ENCODE measurements at regions not wholly inside any gene's neighbourhood (a gene's known extent, or its start where the extent isn't known, plus 50 kb on each side); places are given as distances from the start of the nearest gene placed in this dataset.

GRCh38 chr2:191515551-191515950, 162.4 kb upstream of the NABP1 start:
- DNase-seq, result no peak

DNA sequence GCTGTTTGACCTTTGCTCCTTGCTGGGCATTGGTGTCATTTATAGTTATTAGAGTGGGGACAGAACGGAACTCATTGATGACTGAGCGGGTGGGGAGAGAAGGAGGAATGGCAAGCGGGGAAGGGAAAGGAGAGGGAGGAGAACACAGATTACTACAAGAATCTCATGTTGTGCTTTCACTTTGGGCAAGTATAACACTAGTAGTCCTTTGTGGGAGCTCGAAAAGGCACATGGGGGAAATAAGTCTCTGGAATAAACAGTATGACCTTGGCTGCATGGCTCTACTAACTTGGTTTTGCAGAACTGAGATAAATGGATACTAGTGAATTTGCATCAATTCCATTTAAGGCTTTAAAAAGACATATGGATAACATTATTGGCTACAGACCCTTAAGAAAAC, 161.7 kb upstream of the NABP1 start:
- DNase-seq, result no peak

GRCh38 chr2:191521608-191522208, 156.2 kb upstream of the NABP1 start:
- DNase-seq, result no peak

- no peak for DNase-seq
Observed at GRCh38 chr2:191522478-191523120, 155.3 kb upstream of the NABP1 start.

DNA sequence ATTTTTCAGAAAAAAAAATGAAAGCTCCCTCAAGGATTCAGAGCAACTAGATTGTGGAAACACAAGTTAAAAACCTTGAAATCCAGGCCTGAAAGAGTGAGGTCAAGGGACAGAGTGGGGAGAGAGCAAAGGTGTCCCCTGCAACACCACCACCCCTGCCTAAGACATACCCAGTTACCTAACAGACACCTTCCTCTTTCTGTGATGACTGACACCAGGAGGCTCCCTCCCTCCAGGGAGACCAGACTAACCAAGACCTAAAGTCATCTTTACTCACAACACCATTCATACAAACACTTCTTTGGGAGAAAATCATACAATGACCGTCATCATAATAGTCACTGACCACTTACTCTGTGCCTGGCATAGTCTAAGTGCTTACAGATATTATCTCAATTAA, 151.8 kb upstream of the NABP1 start:
- no peak for DNase-seq

DNA sequence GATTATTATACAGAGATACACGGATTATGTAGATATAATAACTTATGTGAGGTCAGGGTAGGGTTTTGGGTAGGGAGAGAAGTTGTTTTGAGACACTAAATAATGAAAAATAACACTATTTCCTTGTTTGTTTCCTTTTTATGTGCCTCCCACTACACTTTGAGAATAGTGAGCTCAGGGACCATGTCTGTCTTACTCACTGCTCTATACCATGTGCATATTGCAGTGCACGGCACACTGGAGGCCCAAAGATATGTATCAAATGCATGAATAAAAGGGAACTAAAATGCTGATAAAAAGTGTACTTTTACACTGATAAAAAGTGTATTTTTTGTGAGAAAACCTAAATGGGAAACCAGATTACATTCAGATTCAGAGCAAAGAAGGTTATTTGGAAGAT, 151.4 kb upstream of the NABP1 start:
- no peak for DNase-seq

DNA sequence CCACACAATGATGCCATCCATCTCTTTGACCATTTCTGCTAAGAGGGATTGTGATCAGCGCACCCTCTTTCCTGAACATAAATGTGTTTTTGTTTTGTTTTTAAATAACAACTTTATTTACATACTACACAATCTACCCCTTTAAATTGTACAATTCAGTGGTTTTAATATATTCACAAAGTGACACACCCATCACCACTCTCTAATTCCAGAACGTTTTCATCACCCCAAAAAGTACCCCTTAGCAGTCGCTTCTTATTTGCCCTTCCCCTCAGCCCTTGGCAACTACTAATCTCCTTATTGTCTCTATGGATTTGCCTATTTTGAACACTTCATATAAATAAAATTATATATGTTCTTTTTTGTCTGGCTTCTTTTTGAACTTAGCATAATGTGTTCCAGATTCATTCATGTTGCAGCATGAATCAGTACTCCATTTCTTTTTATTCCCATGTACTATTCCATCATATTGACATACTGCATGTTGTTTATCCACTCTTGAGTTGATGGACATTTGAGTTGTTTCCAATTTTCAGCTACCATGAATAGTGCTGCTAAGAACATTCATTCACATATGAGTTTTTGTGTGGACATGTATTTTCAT, 150.9 kb upstream of the NABP1 start:
- DNase-seq, result no peak

GRCh38 chr2:191530618-191531017, 147.3 kb upstream of the NABP1 start:
- no peak for DNase-seq

- DNase-seq, result no peak
Observed at GRCh38 chr2:191533693-191534180, 144.2 kb upstream of the NABP1 start.

DNA sequence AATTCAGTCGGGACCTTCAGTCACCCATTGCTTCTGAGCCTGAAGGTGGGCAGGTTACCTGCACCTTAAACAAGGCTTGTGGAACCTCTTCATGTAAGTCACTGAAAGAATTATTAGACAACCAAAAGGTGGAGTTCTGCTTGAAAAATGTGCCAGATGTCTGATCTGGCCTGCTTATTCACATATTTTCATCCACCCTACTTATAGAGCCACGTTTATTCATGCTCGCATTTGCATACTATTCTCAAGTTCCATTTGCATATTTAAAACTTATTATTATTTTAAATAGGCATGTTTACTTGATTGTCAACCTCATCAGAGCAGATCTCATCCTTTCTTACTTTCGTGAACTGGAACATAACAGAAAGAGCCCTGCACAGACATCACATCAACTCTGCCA, 140.0 kb upstream of the NABP1 start:
- DNase-seq, result no peak

DNA sequence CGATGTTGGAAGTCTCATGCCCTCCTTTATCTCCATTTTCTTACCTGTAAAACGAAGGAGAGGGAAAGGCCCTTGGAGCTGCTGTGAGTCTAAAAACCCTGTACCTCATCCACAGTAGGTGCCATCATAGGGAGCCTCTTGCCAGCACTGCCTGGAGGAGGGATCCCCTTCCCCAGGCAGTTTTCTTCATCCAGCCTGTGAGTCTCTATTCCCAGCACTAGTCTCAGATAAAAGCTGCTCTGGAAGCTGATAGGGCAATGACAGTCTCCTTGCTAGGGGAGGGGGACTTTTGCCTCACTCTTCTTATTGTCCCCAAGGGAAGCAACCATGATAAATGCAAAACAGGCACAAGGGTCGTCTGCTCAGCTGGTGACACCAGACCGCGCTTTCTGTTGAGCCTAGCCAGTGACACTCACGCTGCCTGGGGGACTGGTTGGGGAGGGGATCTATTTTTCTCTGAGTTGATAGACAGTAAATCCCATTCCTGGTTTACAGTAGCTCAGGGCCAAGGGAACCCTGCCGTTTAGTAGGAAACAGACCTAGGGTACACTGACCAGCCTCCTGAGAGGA, 139.5 kb upstream of the NABP1 start:
- DNase-seq, result no peak

GRCh38 chr2:191539068-191539467, 138.9 kb upstream of the NABP1 start:
- no peak for DNase-seq

GRCh38 chr2:191540681-191541080, 137.3 kb upstream of the NABP1 start:
- no peak for DNase-seq

DNA sequence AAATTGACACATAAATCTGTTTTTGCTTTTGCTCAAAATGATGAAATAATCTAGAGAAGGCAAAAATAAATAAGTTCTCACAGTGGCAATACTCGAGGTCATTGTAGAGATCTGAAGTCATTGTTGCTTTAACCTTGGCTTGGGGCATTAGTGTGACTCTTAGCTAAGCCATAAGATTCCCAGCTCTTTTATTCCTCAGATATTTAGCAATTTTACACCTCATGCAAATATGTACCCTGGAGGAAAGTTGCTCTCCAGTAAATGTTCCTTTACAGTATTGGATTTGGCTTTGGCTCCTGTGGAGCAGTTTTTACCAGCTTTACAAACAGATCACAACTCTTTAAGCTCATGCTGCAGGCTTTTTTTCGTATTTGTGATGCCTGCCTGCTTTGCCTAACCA, 134.2 kb upstream of the NABP1 start:
- DNase-seq, result no peak

GRCh38 chr2:191544461-191545062, 133.4 kb upstream of the NABP1 start:
- DNase-seq, result no peak

- no peak for DNase-seq
Observed at GRCh38 chr2:191545361-191545760, 132.6 kb upstream of the NABP1 start.

DNA sequence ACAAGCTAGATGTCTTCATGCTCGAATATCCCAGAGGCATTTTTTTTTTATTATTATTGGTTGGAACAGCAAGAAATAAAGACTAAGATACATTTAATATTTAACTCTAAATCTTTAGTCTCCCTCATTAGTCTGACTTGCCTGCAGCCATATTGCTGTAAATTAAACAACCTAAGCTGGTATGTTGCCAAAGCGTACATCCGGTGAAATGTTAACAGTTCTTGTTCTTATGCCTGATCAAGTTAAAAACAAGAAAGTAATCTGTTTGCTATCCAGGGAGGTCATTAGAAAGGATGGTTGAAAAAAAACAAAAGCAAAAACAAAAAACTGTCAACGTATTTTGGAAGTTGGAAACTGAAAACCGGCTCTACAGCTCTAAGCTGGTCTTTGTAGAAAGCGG, 125.9 kb upstream of the NABP1 start:
- no peak for DNase-seq

GRCh38 chr2:191554240-191554639, 123.7 kb upstream of the NABP1 start:
- no peak for DNase-seq

GRCh38 chr2:191555092-191555742, 122.7 kb upstream of the NABP1 start:
- peak; percentile 59 for DNase-seq

GRCh38 chr2:191556463-191556862, 121.5 kb upstream of the NABP1 start:
- no peak for DNase-seq

DNA sequence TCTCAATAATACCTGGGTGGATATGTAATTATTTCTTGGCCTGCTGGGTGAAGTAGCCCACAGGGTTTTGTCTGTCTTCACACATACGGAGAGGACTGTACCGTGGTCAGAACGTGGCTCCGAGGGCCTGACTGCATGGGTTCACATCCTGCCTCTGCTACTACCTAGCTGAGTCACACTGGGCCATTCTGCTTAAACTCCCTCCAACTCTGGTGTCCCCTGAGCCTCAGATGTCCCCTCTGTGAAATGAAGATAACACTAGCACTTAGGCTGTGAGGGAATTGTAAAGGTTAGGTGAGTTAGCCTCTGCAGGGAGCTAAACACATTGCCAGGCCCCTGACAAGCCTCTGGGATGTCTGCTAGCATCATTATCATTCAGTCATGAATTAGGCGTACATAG, 120.1 kb upstream of the NABP1 start:
- no peak for DNase-seq

- DNase-seq, result no peak
Observed at GRCh38 chr2:191559569-191559968, 118.4 kb upstream of the NABP1 start.

DNA sequence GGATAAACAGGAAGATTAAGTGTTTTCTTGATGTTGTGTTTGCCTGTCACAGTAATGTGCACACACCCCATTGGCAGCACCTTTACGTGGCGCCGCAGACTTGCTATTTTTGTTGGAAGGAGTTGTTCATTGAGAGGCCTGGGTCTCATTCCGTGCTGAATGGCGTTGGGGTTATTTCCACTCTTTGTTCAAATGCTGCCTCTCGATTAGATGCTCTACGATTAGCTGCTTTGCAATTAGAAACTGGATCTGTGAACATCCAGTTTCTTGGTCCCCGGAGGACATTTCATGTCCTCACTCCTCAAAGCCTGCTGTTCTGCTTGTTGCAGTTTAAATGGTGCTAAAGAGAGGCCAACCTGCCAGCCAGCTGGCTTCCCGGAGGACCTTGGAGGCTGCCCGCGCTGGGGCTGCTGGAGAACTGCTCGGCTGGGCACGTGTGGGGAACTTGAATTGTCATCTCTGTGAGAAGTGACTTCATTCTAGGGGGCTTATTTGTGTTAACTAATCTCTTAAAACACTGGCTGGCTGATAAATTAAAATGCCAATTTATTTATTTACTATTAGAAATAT, 117.4 kb upstream of the NABP1 start:
- DNase-seq, result no peak
